GM18511 (cell line): ENCODE measurements at regions not wholly inside any gene's neighbourhood (a gene's known extent, or its start where the extent isn't known, plus 50 kb on each side); places are given as distances from the start of the nearest gene placed in this dataset.

Experiments used
- ATAC-seq: cut with Tn5 transposase; IDR thresholded peaks from one replicate; pipeline ENCODE4 v1.9.1; 2021; ENCODE audit warnings: mild to moderate bottlenecking, moderate library complexity; ENCODE audit not compliant: unreplicated experiment

DNA sequence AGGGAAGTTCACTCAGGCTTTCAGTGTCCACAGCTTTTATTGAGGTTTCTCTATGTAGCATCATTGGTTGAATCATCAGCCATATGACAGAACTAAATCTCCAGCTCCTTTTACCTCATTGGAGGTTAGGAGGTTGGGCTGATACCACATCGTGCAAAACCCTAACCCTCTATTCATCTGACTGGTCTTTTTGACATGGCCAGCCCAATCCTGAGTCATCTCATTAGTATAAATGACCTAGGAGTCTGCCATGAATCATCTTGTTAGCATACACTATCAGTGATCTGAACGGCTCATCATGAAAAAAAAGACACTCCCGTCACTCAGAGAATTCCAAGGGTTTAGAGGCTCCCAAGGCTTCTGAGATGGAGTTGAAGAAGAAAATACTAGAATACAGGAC is 669.8 kb upstream of the POT1 start:
- ATAC-seq: no peak

DNA sequence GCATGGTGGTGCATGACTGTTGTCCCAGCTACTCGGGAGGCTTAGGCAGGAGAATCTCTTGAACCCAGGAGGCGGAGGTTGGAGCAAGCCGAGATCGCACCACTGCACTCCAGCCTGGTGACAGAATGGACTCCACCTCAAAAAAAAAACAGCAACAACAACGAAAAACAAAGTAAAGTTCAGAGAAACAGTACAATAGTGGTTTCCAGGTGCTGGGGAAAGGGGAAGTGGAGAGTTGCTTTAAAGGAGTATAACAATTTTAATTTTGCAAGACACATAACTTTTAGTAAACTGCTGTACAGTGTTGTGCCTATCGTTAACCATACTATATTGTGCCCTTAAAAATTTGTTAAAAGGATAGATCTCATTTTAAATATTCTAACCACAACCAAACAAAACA is 662.7 kb upstream of the POT1 start:
- ATAC-seq: no peak

DNA sequence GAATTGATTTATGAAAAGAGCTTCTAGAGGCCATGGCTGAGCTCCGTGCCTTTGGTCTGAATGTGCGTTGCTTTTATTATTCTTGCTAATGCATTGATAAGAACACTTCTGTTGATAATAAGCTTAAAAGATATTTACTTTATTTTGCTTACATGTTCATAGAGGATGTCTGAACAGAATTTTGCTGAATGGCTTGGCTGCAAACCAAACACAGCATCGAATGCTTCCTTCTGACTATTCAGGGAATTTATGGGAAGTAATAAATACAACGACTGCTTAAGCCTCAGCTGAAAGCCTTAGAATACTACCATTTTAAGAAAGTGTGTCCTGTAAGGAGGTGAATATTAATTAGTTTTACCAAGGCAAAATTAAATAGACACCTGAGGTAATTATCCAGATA is 643.5 kb upstream of the POT1 start:
- no peak for ATAC-seq

DNA sequence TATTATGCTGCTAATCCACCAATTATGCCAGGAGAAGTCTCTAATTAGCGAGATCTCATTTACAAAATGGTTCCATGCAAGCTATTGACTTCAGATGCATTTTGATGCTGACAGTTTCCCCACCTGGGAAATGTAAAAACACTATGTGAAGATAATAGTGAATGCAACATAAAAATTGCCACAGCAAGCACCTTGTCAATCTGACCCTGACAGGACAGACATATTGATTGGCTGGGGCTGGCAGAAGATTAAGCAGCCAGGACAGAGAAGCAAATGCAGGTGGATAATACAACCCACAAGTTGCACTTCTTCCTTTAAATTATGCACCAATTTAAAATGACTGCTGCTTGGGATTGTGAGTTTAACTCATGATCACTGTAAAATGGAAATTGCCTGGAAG is 642.8 kb upstream of the POT1 start:
- no peak for ATAC-seq

DNA sequence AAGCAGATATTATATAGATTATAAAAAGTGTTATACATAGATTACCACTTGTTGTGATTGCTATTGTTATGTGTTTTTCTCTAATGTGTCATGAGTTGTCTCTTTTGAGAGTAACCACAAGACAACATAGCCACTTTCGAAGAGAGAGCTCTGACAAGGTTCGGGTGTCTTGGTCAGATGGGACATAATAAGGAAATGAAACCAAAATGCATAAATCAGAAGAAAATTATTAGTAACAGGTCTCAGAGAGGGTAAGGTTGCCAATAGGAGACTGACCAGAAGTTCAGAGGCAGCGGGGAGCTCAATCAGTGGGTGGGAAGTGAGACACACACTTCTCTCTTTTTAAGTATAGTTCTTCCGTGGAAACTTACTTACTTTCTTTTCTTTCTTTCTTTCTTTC is 639.2 kb upstream of the POT1 start:
- ATAC-seq: peak; percentile 100

DNA sequence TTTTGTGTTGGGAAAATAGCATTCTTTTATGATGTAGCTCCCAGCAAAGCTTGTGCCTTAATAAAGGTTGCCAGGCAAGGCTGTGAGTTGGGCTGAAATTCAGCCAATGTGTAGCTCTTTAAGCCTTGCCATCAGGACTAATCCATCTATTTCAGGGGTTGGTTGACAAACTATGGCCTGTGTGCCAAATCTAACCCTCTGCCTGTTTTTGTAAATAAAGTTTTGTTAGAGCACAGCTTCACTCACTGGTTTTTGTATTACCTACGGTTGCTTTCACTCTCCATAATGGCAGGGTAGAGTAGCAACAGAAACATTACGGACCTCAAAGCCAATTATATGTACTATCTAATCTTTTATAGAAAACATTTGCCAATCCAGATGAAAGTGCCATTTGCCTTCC is 638.1 kb upstream of the POT1 start:
- no peak for ATAC-seq

DNA sequence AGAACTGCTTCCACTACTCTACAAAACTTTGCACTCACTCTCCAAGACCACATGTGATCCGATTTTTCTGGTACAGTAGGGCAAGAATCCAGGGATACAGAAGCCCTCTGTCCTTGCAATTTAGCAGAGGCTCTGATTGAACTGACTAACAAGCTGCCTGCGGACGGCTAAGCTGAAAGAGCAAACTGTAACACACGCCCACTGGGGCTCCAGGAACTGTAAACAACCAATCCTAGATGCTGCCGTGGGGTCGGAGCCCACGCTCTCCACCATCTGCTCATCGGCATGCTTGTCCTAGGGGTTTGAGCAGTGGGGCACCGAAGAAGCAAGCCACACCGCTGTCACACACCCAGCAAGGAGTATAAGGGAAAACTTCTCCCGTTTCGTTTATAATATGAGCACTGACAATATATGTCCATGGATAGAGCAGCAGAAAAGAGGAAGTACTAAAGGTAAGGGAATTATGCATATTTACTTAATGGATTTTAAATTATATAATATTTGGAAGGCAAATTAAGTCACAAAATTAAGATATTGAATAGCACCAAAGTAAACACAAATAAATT is 634.4 kb upstream of the POT1 start:
- no peak for ATAC-seq

DNA sequence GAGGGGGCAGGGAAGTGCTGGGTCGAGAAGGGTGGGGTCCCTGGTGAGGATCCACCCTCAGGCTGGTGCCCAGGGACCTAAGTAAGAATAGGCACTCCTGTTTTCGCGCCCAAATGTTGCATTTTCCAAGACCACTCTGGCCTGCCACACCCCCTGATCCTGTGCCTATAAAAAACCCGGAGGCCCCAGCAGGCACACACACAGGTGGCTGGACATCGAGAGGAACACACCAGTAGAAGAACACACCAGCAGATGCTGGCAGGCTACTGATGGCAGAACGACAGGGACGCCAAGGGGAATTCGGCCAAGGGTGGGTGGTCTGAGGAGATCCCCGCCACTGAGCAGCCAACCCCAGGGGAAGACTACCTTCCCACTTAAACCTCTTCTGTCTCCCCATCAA is 633.9 kb upstream of the POT1 start:
- no peak for ATAC-seq

DNA sequence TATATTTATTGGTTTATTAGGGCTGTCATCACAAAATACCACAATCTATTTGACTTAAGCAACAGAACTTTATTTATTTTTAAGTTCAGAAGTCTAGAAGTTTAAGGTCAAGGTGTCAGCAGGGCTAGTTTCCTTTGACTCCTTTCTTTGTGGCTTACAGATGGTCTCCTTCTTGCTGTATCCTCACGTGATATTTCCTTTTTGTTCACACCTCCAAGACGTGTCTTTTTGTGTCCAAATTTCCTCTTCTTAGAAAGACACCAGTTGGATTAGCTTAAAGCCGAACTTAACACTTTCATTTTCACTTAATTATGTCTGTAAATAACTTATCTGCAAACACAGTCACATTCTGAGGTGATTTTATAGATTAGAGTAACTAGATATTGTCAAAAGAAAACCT is 631.4 kb upstream of the POT1 start:
- peak; percentile 48 for ATAC-seq

DNA sequence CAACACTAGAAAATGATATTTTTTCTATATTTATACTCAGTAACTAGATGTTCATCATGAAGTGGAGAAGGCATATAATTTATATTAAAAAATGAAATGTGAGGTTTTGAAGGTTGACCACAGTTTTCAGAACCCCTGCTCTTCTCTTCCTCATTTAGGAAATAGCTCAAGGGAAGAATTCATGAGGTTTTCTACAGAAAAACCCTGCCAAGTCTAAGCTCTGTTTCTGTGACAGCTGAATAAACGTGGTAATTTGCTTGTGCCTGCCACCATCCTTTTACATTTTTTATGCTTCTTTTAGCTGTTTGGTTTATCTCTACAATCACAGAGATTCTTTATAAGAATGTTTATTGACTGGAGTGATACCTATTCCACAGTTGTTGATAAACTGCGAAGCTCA is 630.3 kb upstream of the POT1 start:
- no peak for ATAC-seq

DNA sequence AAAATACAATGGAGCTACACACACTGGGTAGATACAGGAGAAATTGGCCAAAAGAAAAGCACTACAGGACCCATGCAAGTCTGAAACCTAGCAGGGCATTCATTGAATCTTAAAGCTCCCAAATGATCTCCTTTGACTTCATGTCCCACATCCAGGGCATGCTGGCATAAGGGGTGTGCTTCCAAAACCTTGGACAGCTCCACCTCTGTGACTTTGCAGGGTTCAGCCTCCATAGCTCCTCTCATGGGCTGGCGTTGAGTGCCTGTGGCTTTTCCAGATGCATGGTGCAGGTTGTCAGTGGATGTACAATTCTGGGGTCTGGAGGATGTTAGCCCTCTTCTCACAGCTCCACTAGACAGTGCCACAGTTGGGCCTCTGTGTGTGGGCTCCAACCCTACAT is 626.3 kb upstream of the POT1 start:
- ATAC-seq: no peak

DNA sequence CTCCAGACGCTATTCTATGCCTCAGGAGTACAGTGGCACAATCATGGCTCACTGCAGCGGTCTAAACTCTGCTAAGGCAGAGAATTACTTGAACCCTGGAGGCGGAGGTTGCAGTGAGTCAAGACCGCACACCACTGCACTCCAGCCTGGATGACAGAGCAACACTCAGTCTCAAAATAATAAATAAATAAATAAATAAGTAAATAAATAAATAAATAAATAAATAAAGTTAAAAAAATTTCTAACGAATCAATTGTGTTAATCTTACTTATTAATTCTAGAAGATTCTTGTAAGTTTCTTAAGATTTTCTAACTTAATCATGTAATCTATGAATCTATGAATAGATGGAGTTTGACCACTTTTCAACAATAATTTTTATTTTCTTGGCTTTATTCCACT is 621.4 kb upstream of the POT1 start:
- no peak for ATAC-seq

DNA sequence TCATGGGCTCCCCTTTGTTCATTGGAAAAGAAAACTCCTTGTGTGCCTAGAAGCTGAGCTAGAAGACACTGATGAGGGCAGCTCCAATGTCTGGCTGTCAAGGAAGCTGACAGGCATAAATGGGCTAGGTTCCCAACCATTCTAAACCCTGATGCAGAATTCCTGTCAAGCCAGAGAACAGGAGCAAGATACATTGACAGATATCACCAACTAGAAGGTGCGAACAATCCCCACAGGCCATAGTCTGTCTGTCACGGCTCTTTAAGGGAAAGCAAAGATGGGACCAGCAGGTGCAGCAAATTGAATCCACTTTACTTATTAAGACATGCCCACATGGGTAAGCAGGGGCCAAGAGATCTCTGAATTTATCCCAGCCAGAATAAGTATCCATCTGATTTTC is 617.9 kb upstream of the POT1 start:
- no peak for ATAC-seq

DNA sequence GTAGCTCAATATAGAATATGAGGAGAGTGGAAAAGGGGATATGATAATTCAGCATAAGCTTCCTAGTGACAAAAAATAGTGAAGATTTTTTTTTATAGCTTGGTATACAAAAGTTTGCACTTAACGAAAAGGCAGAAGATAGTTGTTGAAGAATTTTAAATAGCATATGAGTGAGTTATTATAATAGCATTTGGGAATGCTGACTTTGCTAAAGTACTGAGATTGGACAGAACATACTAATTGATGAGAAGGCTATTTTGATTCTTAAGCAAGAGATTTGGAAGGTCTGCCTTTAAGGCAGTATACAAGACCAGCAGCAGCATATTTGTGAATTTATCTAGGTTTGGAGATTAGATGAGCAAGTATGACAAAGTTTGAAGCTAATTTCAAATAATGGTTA is 600.9 kb upstream of the POT1 start:
- no peak for ATAC-seq

DNA sequence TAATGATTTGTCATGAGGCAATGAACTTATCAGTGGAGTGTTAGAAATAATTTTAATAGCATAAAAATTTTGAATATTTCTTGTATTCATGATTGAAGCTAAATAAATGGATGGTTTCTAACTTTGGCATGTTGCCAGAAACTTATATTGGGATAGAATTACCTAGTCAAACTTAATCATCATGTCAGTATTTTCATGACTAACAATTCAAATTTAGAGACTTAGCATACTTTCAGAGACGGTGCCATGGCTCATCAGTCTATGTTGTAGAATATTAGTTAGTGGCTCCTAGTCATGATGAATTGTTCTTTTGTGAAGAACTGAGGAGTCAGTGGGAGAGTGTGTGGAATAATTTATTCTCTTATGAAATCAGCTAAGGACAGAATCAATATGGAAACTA is 599.6 kb upstream of the POT1 start:
- ATAC-seq: no peak

DNA sequence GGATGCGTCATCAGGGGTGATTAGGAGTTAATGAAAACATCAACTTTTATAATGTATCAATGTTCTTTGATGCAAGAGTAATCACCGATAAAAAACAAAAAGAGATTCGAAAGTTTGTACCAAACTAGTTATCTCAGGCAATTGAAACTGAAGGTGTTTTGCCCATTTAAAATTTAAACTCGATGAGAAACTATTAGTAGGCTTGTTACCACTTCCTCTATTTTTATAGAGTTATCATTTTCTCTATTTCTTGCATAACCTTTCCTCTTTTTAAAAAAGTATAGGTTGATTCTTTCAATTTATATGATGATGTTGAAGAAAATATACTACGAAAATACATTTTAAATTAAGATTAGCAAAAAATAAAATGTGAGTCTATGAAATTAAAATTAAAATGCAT is 597.3 kb upstream of the POT1 start:
- no peak for ATAC-seq

DNA sequence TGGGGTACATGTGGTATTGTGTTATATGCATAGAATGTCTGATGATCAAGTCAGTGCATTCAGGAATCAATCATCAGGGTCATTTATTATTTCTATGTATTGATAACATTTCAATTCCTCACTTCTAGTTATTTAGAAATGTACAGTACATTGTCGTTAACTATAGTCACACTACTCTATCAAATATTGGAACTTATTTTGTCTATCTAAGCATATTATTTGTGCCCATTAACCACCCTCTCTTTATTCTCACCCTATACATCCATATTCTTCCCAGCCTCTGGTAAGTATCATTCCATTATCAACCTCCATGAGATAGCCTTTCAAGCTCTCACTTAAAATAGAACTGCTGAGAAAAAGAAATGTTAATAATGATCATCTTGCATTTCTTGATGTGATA is 596.5 kb upstream of the POT1 start:
- no peak for ATAC-seq

DNA sequence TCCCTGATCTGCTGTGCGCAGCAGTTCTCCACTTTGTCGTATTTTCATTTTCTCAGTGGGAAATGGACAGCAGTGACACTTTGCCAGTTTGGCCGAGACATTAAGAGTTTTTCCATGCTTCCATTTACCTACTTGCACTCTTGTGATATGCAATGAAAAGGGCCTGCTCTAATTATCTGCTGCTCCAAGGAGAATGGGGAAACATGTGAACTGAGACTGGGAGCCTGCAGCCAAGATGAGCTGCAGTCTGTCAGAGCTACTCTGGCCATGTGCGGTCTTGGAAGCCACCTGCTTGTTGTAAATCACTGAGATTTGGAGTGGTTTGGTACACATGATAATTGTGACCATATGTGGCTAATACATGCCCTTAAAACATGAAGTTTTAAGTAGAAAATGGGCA is 586.6 kb upstream of the POT1 start:
- no peak for ATAC-seq

DNA sequence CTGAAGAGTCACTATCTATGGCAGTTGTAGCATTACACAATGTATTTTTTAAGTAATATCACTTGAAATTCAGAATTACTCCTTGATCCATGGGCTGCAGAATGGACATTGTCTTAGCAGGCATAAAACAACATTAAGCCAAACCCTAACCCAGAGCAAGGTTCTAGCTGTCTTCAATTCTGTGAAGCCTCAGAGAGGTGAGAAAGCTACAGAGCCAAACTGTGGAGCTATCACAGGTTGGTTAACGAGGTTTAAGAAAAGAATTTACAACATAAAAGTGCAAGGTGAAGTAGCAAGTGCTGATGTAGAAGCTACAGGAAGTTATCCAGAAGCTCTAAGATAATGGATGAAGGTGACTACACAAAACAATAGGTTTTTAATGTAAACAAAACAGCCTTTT is 582.7 kb upstream of the POT1 start:
- no peak for ATAC-seq

DNA sequence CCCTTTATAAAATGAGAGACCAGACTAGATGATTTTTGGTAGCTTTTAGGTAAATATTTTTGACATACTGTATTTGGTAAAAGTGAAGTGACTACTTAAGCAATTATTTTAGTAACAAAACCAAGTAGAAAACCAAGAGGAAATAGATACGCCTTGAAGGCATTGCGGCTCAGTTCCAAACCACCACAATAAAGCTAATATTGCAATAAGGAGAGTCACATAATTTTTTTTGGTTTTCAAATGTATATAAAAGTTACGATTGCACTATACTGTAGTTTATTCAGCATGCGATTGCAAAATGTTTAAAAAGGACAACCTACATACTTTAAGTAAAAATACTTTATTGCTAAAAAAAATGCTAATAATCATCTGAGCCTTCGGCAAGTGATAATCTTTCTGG is 581.7 kb upstream of the POT1 start:
- ATAC-seq: no peak

DNA sequence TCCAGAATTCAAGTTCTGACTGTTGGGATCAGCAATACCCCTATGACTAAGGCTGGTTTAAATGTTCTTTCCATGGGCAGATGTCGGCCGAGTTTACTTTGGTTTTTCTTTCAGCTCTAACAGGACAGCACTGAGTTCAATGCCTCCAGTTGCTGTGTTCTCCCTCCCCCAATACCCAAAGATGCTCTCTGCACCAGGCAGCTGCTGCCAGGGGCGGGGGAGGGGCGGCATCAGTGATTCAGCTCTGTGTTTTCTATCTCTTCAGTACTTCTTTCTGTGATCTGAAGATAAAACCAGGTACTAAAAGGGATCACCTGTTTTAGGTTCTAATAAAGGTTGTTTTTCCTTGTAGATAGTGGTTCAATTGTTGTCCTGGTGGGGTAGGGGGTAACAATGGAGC is 576.7 kb upstream of the POT1 start:
- ATAC-seq: no peak

DNA sequence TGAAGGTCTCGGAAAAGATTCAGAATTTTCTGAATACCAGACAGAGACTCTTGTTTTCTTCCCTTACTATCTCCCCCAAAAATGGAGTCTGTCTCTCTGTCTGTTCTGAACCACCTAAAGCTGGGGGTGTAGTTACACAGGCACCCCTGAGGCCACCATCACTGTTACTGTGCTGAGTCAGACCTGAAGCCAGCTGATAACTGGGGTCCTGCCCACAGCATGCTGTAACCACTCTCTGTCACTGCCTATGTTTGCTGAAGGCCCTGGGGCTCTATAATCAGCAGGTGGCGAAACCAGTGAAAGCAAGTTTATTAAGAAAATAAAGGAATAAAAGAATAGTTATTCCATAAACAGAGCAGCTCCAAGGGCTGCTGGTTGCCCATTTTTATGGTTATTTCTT is 575.2 kb upstream of the POT1 start:
- no peak for ATAC-seq

DNA sequence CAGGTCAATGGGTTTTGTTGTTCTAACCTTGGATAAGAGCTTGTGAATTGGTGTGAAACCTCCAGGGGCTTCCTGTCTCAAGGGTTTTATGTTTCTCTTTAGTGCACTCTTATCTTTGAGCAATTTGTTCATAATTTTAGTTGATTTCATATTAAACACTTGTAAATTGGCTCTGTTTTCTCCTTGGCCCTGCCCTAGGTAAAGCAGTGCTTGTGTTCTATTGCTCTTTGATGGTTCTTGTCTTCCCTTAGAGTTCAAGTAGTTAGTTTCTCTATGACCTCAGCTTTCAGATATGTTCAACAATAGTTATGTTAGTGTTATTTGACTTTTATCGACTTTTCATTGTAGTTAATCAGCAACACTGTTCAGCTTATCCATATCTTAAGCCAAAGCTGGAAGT is 566.4 kb upstream of the POT1 start:
- no peak for ATAC-seq

DNA sequence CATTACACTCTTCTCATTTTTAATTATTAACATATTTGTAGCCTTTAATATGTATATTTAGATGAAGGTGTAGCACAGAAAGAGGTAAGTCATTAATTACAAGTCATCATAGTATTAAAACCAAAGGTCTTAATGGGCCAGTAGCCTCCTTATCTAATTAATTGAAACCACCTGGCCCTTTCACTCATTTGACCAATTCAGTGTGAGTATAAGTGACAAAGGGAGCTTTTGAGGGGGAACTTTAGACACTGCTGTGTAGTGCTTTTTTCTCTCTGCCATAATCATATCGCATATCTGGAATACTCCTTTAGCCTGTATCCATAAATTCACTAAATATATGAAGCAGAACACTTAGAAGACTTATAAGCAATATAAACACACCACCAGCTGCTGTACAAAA is 562.9 kb upstream of the POT1 start:
- ATAC-seq: no peak
